ENCODE measurements at regions not wholly inside any gene's neighbourhood (a gene's known extent, or its start where the extent isn't known, plus 50 kb on each side); places are given as distances from the start of the nearest gene placed in this dataset.
"Not testable (repeated sequence)": the region's sequence is repeated elsewhere in the genome, so short reads cannot be mapped to it uniquely, and the experiment has no call there.

DNA sequence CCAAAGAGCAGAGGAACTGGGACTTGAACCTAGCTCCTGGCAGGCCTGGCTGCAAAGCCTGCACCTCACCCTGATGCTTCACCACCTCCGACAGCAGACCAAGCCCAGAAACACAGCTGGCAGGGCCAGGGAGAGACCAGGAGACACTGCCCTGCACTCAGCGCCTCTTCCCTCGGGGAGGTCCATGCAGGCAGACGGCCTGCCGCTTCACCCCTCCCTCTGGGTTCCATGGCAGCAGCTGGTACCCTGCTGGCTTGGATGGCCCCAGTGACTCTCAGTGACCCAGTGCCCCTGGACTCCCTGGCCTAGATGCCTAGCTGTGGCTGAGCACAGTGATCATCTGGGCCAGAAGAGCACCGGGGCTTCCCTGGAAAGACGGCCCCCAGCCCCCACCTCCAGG is 65.3 kb upstream of the TARDBP start:
- no peak overlapping the region for H3K4me2 ChIP-seq (ENCODE audit: unreplicated experiment)
- in situ Hi-C loops (cut with MboI) = no loop called here

DNA sequence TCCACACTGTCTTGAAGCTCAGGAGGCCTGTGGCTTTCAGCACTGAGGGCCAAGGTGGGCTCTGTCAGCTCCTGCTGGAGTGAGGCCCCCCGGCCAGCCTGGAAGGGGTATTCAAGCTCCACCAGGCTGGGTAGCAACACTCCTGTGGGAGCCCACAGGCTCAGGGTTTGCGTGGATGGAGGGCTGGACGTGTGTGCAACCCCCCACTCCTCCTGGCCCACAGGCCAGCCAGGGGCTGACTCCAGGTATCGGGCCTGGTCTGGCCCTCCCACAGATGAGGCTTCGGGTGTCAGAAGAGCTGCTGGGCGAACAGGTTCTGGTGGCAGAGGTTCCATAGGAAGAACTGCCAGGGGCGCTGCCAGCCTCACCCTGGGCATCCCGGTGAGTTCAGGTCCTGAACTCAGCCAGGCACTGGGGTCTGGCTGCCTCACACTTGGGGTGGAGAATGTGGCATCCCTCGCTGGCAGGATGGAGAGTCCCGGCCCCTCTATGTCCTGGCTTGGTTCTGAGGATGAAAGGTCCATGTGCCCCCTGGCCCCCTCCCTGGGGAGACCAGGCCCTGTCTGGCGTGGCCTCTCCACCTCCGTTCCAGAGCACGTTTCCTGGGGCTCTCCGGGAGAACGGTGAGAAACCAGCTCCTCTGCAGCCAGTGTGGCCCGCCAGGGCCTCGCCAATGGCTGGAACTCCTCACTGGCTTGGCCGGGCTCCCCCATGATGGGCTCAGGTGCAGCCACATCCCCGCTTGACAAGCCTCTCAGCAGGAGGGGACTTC is 64.6 kb upstream of the TARDBP start:
- Histone ChIP-seq H3K9me3 (ENCODE audit: low read depth) (no peaks in the 10 kb centered on the region), H3K4me3 (no peak overlapping the region), H3K27ac (no peak overlapping the region), H3K4me1 (ENCODE audit: insufficient read depth) (0 out of 2 replicates have a peak, but pooled peaks cover 10% of the 10 kb centered on the region), H3K27me3 (replicated peaks; ENCODE audit: insufficient read depth) (peaks cover 20% of the 10 kb centered on the region), H2AFZ (no peak overlapping the region), H3K4me2 (ENCODE audit: unreplicated experiment) (no peak overlapping the region), H3K9ac (no peak overlapping the region), H3K9me2 (ENCODE audit: insufficient read depth) (no peaks in the 10 kb centered on the region), H4K20me1 (ENCODE audit: insufficient read depth) (no peaks in the 10 kb centered on the region), H3K79me2 (ENCODE audit: insufficient read depth) (no peaks in the 10 kb centered on the region), H3F3A (ENCODE audit: insufficient read depth) (no peaks in the 10 kb centered on the region), H3K36me3 (ENCODE audit: low read depth) (no peaks in the 10 kb centered on the region)
- no peak for TF ChIP-seq EZH2phosphoT487 (IDR thresholded peaks at IDR 0.05; ENCODE audit: insufficient read depth, low read depth)
- DNase-seq = no peak
- 80 to 81% methylated on average over 14 to 16 of the region's 19 CpGs for WGBS, 2 experiments (ENCODE audit: low coverage in 1 of 2, low lambda C conversion rate in 2 of 2, missing lambda C conversion rate in 2 of 2)
- in situ Hi-C loops (cut with MboI) = no loop called here

More for the DNA sequence above, 65.3 kb upstream of the TARDBP start:
- H3K27me3 ChIP-seq (replicated peaks; ENCODE audit: insufficient read depth) = peaks cover 14% of the 10 kb centered on the region; the same call in 1 of the 2 replicates
- H3K4me3 ChIP-seq = no peak overlapping the region
- 73 to 92% methylated on average over 5 of the region's 7 CpGs for WGBS, 2 experiments (ENCODE audit: low coverage in 1 of 2, low lambda C conversion rate in 2 of 2, missing lambda C conversion rate in 2 of 2)
- DNase-seq = no peak
- H3K36me3 ChIP-seq (ENCODE audit: low read depth) = no peaks in the 10 kb centered on the region
- no peaks in the 10 kb centered on the region for H3K79me2 ChIP-seq (ENCODE audit: insufficient read depth)
- peaks cover 10% of the 10 kb centered on the region; the same call in 1 of the 2 replicates for H3K4me1 ChIP-seq (ENCODE audit: insufficient read depth)
- no peak overlapping the region for H2AFZ ChIP-seq
- H3K9ac ChIP-seq = no peak overlapping the region
- H3F3A ChIP-seq (ENCODE audit: insufficient read depth) = no peaks in the 10 kb centered on the region
- H3K27ac ChIP-seq = no peak overlapping the region
- no peak for TF ChIP-seq EZH2phosphoT487 (IDR thresholded peaks at IDR 0.05; ENCODE audit: insufficient read depth, low read depth)
- TF ChIP-seq EZH2 (IDR thresholded peaks at IDR 0.05; ENCODE audit: insufficient read depth, poor library complexity, severe bottlenecking) = no peak
- no peaks in the 10 kb centered on the region for H3K9me2 ChIP-seq (ENCODE audit: insufficient read depth)
- H3K9me3 ChIP-seq (ENCODE audit: low read depth) = no peaks in the 10 kb centered on the region
- no peaks in the 10 kb centered on the region for H4K20me1 ChIP-seq (ENCODE audit: insufficient read depth)

DNA sequence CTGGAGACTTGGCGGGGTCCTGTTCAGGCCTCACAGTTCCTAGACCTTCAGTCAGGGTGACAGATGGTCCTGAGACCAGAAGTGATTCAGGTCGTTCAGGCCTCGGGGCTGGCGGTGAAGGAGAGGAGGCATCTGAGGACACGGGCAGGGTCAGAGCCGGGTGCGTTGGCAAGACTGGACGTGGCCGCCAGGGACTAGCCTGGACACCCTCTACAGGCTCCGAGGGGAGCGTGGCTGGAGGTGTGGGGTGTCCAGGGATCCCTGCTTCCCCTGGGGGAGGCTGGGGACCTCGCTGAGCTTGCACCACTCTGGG is 64.0 kb upstream of the TARDBP start:
- no peaks in the 10 kb centered on the region for H3K79me2 ChIP-seq (ENCODE audit: insufficient read depth)
- DNase-seq = no peak
- H3F3A ChIP-seq (ENCODE audit: insufficient read depth) = no peaks in the 10 kb centered on the region
- no peaks in the 10 kb centered on the region for H4K20me1 ChIP-seq (ENCODE audit: insufficient read depth)
- TF ChIP-seq EZH2 (IDR thresholded peaks at IDR 0.05; ENCODE audit: insufficient read depth, poor library complexity, severe bottlenecking) (no peak), EZH2phosphoT487 (IDR thresholded peaks at IDR 0.05; ENCODE audit: insufficient read depth, low read depth) (no peak)
- no peak overlapping the region for H3K9ac ChIP-seq
- no peak overlapping the region for H3K4me2 ChIP-seq (ENCODE audit: unreplicated experiment)
- no peaks in the 10 kb centered on the region for H3K36me3 ChIP-seq (ENCODE audit: low read depth)
- H3K4me3 ChIP-seq = no peak overlapping the region
- no peaks in the 10 kb centered on the region for H3K9me2 ChIP-seq (ENCODE audit: insufficient read depth)
- H2AFZ ChIP-seq = no peak overlapping the region
- no peak overlapping the region for H3K27ac ChIP-seq
- H3K27me3 ChIP-seq (replicated peaks; ENCODE audit: insufficient read depth) = peaks cover 22% of the 10 kb centered on the region
- 0 out of 2 replicates have a peak, but pooled peaks cover 10% of the 10 kb centered on the region for H3K4me1 ChIP-seq (ENCODE audit: insufficient read depth)
- H3K9me3 ChIP-seq (ENCODE audit: low read depth) = no peaks in the 10 kb centered on the region
- in situ Hi-C loops (cut with MboI) = no loop called here
- WGBS, 2 experiments (ENCODE audit: low coverage in 1 of 2, low lambda C conversion rate in 2 of 2, missing lambda C conversion rate in 2 of 2) = 70 to 77% methylated on average over 12 of the region's 12 CpGs

DNA sequence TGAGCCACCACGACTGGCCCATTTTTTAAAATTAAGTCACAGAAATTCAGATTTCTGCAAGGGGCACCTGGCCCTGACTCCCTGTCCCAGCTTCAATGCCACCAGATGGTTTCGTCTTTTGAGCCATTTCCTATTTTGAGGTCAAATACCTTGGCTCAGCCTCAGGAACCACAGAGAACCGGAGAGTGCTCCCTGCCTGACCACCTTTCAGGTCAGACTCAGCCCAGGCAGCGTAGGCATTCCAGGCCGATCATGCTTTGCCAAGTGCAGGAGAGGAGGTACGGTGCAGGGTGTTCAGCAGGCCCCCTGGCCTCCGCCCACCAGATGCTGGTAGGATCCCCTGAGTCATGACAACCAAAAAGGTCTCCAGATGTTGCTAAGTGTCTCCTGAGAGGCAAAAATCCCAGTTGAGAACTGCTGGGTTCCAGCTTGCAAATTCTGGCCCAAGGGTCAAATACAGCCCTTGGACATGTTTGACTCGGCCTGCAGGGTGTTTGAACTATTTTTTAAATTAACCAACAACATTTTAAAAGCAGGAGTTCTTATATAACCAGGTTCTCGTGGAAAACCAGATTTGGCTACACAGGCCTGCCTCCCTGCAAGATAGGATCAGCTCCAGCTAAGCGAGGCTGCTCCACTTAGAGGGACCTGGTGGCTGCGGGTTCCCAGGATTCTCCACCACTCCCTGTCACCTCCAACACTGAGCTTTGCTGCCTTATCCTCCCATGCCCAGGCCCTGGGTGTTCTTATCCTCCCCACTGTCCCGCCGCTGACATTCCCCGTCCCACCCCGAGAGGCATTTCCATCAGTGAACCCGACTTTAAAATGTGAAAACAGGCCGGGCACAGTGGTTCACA is 61.9 kb upstream of the TARDBP start:
- WGBS, 2 experiments (ENCODE audit: low coverage in 1 of 2, low lambda C conversion rate in 2 of 2, missing lambda C conversion rate in 2 of 2) = 77 to 78% methylated on average over 17 of the region's 17 CpGs
- Histone ChIP-seq H3K27me3 (replicated peaks; ENCODE audit: insufficient read depth) (peaks cover 14% of the 10 kb centered on the region), H3K4me1 (ENCODE audit: insufficient read depth) (no peaks in the 10 kb centered on the region), H2AFZ (no peak overlapping the region), H3K9me2 (ENCODE audit: insufficient read depth) (no peaks in the 10 kb centered on the region), H3K9ac (no peak overlapping the region), H3K27ac (no peak overlapping the region), H3K9me3 (ENCODE audit: low read depth) (no peaks in the 10 kb centered on the region), H3K4me3 (no peak overlapping the region), H3K4me2 (ENCODE audit: unreplicated experiment) (no peak overlapping the region), H3K79me2 (ENCODE audit: insufficient read depth) (no peaks in the 10 kb centered on the region), H3F3A (ENCODE audit: insufficient read depth) (no peaks in the 10 kb centered on the region), H4K20me1 (ENCODE audit: insufficient read depth) (no peaks in the 10 kb centered on the region), H3K36me3 (ENCODE audit: low read depth) (no peaks in the 10 kb centered on the region)
- TF ChIP-seq EZH2phosphoT487 (IDR thresholded peaks at IDR 0.05; ENCODE audit: insufficient read depth, low read depth) (no peak), EZH2 (IDR thresholded peaks at IDR 0.05; ENCODE audit: insufficient read depth, poor library complexity, severe bottlenecking) (no peak)
- peak; percentile 26 for DNase-seq
- in situ Hi-C loops (cut with MboI) = no loop called here

DNA sequence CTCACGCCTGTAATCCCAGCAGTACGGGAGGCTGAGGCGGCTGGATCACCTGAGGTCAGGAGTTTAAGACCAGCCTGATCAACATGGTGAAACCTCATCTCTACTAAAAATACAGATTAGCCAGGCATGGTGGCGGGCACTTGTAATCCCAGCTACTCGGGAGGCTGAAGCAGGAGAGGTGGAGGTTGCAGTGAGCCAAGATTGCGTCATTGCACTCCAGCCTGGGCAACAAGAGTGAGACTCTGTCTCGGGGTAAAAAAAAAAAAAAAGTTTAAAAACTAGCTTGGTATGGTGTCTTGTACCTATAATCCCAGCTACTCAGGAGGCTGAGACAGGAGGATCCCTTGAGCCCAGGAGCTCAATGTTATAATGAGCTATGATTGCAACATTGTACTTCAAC is 61.2 kb upstream of the TARDBP start:
- H3K4me2 ChIP-seq (ENCODE audit: unreplicated experiment); H4K20me1 ChIP-seq (ENCODE audit: insufficient read depth); H3K79me2 ChIP-seq (ENCODE audit: insufficient read depth); DNase-seq; H3K4me3 ChIP-seq; H3K4me1 ChIP-seq (ENCODE audit: insufficient read depth); H3K9me3 ChIP-seq (ENCODE audit: low read depth); H3K9me2 ChIP-seq (ENCODE audit: insufficient read depth); in situ Hi-C loops (cut with MboI); H3K9ac ChIP-seq; H2AFZ ChIP-seq; H3F3A ChIP-seq (ENCODE audit: insufficient read depth); H3K27ac ChIP-seq; H3K36me3 ChIP-seq (ENCODE audit: low read depth): not testable (repeated sequence)
- peaks cover 14% of the 10 kb centered on the region for H3K27me3 ChIP-seq (replicated peaks; ENCODE audit: insufficient read depth)
- WGBS, 2 experiments (ENCODE audit: low coverage in 1 of 2, low lambda C conversion rate in 2 of 2, missing lambda C conversion rate in 2 of 2) = 87% methylated on average over 7 of the region's 7 CpGs
